Stimulated activated CD4-positive, alpha-beta T cell treated with anti-CD3 and anti-CD28 coated beads, TNF-alpha, amount 100 ng/mL, for 4 hours (primary cell): ENCODE measurements at regions not wholly inside any gene's neighbourhood (a gene's known extent, or its start where the extent isn't known, plus 50 kb on each side); places are given as distances from the start of the nearest gene placed in this dataset.

ENCODE experiments used
- DNase-seq, 3 experiments: peaks; one replicate each; pipeline ENCODE4 v3.0.0-alpha.2; 2020; ENCODE audit warnings: low read depth in 3 of 3

GRCh38 chr7:45454771-45455170 is 119.4 kb upstream of the ADCY1 start:
- DNase-seq: no peak

DNA sequence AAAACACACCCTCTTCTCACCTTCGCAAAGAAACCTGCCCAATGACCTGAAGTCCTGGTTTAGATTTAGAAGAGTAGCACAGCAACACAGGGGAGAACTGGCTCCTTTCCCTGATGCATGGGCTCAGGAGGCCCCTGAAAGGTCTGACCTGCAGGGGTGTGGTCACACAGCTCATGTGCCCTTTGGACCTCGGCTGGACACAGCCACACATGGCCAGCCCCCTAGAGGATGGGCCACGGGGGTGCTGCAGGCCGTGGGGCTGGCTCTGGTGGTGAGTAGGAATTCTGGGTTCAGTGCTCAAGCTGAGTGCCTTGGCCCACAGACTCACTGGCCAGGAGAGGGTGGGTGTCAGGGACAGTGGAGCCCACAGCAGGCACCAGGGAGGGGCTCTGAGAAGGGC is 118.5 kb upstream of the ADCY1 start:
- no peak for DNase-seq

GRCh38 chr7:45456105-45456504 is 118.1 kb upstream of the ADCY1 start:
- DNase-seq: no peak

DNA sequence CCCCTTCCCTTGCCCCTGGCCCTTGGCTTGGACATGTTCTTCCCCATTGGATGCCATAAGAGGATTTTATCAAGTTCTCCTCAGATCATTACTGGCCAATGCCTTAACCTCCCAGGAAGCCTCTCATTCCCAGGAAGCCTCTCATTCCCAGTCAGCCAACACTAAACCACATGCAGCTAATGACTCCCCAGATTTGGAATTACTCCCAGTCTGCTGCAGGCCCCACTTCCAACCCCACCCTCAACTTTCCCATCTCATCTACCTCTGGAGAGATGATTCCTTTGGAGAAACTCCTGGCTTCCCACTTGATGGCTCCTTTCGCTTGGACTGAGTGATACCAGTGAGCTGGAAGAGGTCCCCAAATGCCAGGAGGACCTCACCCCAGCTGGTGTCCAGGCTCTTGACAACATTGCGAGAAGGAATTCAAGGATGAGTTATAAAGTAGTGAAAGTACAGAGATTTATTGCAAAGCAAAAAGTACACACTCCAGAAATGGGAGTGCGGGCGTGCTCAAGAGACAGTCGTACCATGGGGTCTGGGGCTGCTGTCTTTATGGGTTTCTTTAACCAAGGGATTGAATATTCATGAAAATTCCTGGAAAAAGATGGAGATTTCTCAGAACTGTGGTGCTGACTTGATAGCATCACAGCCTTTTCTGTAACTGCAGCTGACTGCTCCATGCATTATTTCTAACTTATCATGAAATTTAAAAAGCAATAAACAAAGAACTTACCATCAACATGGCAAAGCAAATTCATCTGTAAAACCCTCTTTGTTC is 117.2 kb upstream of the ADCY1 start:
- no peak for DNase-seq

GRCh38 chr7:45457591-45457990 is 116.6 kb upstream of the ADCY1 start:
- no peak for DNase-seq

DNA sequence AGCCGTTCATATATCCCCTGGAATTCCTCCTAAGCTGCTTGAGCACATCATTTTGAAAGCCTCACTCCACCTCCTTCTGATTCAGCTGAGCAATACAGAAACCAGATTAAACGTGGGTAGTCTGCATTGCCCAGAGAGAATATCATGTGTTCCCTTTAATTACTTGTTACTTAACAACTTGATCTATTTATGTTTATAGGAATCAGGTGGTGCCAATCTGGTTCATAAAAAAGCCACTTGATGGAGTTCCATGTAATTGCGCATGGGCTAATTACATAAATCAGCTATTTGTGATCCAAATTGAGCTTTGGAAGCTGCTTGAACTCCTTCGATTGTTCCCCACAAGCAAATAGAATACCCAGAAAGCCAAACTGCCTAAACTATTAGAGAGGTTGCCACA is 114.7 kb upstream of the ADCY1 start:
- no peak for DNase-seq

GRCh38 chr7:45460379-45460778 is 113.8 kb upstream of the ADCY1 start:
- no peak for DNase-seq

GRCh38 chr7:45461026-45461425 is 113.1 kb upstream of the ADCY1 start:
- DNase-seq: no peak

DNA sequence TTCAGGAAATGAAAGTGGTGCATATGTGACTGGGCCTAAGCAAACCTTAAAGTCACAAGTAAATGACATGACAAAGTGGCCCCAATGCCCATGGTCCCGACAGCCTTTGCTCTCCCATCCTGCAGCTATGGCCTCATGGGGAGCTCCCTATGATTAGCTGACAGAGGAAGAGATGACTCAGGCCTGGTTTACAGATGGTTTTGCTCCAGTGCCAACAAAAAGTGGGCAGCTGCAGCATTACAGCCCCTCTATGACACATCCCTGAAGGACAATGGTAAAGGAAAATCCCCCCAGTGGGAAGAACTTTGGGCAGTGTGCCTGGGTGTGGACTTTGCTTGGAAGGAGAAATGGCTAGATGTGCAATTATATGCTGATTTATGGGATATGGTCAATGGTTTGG is 105.1 kb upstream of the ADCY1 start:
- no peak for DNase-seq

GRCh38 chr7:45470031-45470430 is 104.1 kb upstream of the ADCY1 start:
- no peak for DNase-seq

- DNase-seq: no peak
Observed at GRCh38 chr7:45479781-45480180, 94.4 kb upstream of the ADCY1 start.

GRCh38 chr7:45482451-45482850 is 91.7 kb upstream of the ADCY1 start:
- no peak for DNase-seq

- no peak for DNase-seq
Observed at GRCh38 chr7:45484094-45484493, 90.1 kb upstream of the ADCY1 start.

- no peak for DNase-seq
Observed at GRCh38 chr7:45486575-45486974, 87.6 kb upstream of the ADCY1 start.

GRCh38 chr7:45494885-45495284 is 79.3 kb upstream of the ADCY1 start:
- no peak for DNase-seq

DNA sequence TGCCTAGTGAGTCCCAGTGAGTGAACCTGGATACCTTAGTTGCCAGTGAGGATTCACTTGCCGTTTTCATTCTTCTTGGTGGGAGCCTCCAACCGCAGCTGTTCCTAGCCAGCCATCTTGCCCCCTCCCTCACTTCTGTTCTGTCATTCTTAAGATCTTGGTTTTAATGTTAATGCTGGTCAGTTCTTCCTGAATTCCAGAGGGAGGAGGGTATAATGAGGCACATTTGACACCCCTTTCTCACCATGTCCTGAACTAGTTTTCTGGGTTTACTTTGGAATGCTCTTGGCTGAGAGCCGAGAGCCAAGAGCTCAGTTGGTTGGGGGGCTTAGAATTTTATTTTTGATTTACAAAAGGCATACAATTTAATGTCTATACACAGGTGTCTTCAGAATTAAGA is 78.5 kb upstream of the ADCY1 start:
- no peak for DNase-seq

DNA sequence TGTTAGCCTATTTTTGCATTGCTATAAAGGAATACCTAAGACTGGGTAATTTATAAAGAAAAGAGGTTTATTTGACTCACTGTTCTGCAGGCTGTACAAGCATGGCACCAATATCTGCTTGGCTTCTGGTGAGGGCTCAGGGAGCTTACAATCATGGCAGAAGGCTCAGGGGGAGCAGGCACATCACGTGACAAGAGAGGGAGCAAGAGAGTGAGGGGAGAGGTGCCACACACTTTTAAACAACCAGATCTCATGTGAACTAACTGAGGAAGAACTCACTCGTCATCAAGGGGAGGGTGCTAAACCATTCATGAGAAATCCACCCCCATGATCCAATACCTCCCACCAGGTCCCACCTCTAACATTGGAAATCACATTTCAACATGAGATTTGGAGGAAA is 73.9 kb upstream of the ADCY1 start:
- DNase-seq: no peak

- DNase-seq: no peak
Observed at GRCh38 chr7:45501791-45502190, 72.4 kb upstream of the ADCY1 start.

DNA sequence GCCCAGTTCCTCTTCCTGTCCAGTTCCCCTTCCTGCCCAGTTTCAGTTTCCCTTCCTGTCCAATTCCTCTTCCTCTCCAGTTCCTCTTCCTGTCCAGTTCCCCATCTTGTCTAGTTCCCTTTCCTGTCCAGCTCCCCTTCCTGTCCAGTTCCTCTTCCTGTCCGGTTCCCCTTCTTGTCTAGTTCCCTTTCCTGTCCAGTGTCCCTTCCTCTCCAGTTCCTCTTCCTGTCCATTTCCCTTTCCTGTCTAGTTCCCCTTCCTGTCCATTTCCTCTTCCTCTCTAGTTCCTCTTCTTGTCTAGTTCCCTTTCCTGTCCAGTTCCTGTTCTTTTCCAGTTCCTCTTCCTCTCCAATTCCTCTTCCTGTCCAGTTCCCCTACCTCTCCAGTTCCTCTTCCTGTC is 68.1 kb upstream of the ADCY1 start:
- DNase-seq: no peak

DNA sequence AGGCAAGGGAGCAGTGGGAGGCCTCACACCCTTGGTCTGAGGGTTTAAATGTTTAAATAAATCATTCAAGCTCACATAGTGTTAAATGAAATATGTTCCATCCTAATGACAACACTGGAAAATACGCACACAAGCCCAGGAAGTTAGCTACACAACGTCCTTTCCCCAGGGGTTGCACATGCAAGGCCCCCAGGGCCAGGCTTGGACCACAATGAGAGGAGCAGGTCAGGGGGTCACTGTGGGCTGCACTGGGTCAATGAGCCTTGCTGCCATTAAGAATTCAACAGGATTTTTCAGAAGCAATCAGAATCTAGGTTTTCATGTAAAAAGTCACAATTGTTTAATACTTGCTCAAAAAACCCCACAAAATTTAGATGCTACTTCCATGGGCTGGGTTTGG is 64.9 kb upstream of the ADCY1 start:
- no peak for DNase-seq

DNA sequence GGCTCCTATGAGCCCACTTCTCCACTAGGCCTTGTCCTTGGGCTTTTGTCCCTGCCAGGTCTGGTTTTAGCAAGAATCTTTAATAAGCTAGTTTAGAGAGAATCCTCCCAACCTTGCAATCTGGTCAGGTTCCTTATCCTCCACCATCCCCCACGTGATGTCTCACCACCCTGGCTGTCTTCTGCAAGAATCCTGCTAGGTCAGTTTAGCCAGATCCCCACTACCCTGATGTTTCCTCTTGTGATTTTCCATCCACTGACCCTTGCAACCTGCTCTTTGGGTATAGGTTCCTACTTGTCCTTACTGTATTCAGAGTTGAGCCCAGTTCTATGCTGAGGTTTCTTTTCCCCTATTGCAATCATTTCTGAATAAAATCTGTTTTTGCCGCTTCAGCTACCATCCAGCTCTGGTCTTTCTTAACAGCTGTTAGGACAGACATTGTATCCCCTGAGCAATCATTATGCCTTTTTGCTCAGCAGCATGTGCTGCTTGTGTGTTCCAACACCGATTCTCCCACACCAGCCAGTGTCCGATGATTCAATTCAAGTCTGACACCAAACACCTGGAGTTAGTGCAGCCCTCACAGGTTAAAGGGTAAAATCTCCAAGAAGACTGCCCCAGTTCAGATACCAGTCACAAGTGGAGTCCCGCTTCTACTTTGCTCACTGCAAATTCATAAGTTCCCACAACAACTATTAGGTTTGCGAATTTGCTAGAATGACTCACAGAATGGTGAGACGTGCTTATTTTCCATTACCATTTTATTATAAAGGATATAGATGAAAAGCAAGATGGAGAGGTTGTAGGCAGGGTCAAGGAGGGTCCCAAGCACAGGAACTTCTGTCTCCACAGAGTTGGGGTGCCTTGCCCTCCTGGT is 62.2 kb upstream of the ADCY1 start:
- DNase-seq: no peak

DNA sequence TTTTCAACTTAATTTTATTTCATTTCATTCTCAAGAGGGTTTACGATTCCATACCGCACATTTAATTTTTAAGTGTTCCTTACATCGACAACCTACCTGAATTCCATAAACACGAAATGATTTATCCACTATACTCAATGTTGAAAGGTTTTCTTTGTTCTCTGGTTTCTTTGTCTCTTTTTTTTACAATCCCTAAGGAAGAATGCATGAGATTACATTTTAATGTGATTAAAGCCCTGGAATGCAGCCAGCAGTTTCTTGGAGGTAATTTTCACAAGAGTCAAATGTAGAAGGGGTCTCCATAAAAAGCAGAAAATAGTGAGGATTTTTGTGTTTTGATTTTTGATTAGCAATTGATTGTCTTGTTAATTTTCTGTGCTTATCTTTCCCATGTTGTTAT is 59.2 kb upstream of the ADCY1 start:
- no peak for DNase-seq

- DNase-seq: no peak
Observed at GRCh38 chr7:45515346-45515745, 58.8 kb upstream of the ADCY1 start.
